Epidermal melanocyte (primary cell): ENCODE measurements at regions not wholly inside any gene's neighbourhood (a gene's known extent, or its start where the extent isn't known, plus 50 kb on each side); places are given as distances from the start of the nearest gene placed in this dataset.
"Not testable (repeated sequence)": the region's sequence is repeated elsewhere in the genome, so short reads cannot be mapped to it uniquely, and the experiment has no call there.

Experiments
- DNase-seq: peaks from one replicate; pipeline ENCODE4 v3.0.0; 2011; ENCODE audit warnings: low spot score; ENCODE audit not compliant: insufficient read length

DNA sequence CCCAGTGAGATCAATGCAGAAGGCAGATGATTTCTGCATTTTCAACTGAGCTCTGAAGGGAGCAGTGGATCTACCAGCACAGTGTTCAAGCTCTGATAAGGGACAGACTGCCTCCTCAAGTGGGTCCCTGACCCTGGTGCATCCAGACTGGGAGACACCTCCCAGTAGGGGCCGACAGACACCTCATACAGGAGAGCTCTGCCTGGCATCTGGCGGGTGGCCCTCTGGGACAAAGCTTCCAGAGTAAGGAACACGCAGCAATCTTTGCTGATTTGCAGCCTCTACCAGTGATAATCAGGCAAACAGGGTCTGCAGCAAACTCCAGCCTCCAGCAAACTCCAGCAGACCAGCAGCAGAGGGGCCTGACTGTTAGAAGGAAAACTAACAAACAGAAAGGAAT is 152.9 kb upstream of the CCDC196 start:
- not testable (repeated sequence) for DNase-seq

DNA sequence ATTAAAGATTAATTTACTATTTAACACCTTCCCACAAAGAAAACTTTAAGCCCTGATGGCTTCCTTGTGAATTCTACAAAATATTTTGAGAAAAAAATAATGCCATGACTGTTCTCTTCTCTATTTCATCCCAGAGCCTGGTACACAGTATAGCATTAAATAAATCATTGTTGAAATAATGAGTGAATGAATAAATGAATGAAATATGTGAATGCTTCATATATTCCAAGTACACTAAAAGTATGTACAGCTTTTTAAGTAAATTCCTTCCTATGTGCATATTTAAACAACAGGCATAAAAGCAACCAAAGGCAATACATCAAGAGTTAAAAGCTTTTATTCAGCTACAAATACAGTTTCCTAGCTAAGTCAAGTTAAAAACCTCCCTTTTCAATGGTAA is 144.9 kb upstream of the CCDC196 start:
- DNase-seq = no peak

DNA sequence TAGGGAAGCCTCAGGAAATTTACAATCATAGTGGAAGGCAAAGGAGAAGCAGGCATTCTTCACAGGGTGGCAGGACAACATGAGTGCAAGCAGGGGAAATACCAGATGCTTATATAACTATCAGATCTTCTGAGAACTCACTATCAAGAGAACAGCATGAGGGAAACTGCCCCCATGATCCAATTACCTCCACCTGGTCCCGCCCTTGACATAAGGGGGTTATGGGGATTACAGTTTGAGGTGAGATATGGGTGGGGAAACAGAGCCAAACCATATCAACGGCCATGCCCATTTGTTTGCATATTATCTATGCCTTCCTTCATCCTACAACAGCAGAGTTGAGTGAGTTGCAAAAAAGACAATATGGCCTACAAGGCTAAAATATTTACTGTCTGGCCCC is 140.2 kb upstream of the CCDC196 start:
- DNase-seq = no peak

DNA sequence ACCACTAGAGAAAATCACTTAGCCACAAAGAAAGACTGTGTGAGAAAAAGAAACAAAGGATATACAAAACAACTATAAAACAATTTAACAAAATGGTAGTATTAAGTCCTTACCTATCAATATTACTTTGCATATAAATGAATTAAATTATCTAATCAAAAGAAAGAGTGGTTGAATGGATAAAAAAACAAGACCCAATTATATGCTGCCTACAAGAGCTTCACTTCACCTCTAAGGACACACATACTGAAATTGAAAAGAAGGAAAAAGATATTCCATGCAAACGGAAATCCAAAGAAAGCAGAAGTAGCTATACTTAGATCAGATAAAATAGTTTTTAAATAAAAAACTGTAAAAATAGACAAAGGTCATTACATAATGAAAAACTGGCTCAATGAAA is 134.9 kb upstream of the CCDC196 start:
- no peak for DNase-seq

DNA sequence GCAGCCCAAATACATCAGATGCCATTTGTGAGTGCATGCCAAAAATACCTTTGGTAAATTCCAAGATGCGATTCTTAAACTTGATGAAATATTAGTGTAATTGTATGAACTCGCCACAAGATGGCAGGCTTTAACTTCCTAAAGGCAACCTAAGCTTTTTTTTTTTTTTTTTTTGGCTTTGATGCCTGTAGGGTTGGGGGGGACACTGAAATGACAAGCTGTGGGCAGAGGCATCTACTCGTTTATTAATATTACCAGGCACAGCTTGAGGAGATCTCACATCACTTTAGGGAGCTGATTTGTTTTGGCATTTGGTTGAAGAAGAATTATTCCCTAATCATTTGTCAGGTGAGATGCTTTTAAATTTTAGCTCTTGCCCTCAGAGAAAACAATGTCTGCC is 126.7 kb upstream of the CCDC196 start:
- DNase-seq = peak; percentile 36

DNA sequence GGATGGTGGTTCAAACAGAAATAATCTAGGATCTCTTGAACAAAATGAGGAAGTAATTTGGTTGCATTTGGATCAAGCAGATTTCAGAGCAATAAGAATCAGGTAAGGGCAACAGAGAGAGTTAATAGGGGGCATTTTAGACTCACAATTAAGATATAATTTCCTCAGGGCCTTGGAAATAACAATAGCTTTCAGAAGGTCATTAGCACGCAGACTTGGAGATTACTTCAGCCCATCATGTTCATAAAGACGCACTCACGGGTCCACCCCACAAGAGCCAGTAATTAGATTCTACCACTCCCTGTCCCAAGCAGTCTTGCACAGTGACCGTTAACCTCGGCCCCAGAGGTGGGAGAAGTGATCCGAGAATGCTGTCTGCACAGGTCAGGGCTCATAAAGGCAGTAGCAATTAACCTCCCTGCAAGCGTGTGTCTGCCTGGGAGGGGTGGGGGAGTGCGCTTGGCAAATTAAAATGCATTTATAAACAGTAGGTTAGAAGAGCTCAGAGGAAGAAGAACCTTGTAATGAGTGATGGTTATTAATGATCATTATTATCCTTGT is 125.7 kb upstream of the CCDC196 start:
- no peak for DNase-seq

DNA sequence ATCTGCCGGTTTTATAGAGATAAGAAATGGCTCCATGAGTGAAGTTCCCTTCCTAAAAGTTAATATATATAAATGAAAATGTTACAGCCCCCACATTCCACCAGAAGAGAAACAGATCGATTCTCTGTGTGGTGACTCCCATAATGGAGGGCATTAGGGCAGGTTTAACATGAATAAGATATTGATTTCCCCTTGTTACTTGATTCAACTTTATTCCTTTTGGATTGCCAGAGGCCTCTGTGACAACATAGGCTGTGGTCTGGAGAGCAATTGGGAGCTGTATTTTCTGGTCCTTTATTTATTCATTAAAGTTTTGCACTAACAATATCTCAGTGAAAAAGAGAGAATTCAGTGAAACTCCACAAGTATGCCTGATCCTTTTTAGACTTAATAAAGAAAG is 125.2 kb upstream of the CCDC196 start:
- no peak for DNase-seq

DNA sequence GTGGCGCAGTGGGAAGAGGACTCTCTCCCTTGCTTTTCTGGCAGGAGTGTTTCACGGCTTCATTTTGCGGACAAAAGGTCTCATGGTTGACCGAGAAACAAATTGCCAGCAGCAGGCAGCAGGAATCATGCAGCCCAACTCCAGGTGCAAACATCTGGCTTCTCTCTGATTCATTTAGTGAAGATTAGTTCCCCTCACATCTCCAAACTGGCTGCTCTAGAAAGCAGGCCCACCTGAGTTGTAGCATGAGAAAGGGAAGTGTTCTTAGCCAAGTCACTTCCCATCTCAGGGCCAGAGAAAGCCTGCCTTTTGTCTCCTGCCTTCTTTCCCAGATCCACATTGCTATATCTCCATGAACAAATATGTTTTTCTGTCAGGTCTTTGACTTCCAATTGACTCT is 120.8 kb upstream of the CCDC196 start:
- no peak for DNase-seq

DNA sequence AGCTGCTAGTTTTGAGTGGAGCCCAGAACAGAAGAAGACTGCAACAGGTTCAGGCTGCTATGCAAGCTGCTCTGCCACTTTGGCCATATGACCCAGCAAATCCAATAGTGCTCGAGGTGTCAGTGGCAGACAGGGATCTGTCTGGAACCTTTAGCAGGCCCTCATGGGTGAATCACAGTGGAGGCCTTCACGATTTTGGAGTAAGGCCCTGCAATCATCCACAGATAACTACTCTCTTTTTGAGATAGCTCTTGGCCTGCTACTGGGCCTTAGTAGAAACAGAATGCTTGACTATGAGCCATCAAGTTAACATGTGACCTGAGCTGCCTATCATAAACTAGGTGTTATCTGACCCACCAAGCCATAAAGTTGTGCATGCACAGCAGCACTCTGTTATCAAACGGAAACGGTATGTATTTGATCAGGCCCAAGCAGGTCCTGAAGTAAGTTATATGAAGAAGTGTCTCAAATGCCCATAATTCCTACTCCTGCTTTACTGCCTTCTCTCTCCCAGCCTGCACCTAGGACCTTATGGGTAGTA is 116.9 kb upstream of the CCDC196 start:
- no peak for DNase-seq

DNA sequence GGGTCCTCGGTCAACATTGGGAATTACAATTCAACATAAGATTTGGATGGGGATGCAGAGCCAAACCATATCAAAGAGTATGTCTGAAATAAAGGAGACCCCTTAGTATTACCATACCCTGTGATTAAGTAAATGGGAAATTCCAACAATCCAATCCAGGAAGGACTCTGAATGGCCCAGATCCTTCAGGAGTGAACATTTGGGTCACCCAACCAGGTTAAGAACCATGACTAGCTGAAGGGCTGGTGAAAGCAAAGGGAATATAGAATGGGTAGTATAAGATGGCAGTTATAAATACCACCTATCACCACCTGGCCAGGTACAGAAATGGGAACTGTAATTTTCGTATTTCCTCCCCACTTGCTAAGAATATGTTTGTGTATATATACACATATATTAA is 114.4 kb upstream of the CCDC196 start:
- DNase-seq = no peak

DNA sequence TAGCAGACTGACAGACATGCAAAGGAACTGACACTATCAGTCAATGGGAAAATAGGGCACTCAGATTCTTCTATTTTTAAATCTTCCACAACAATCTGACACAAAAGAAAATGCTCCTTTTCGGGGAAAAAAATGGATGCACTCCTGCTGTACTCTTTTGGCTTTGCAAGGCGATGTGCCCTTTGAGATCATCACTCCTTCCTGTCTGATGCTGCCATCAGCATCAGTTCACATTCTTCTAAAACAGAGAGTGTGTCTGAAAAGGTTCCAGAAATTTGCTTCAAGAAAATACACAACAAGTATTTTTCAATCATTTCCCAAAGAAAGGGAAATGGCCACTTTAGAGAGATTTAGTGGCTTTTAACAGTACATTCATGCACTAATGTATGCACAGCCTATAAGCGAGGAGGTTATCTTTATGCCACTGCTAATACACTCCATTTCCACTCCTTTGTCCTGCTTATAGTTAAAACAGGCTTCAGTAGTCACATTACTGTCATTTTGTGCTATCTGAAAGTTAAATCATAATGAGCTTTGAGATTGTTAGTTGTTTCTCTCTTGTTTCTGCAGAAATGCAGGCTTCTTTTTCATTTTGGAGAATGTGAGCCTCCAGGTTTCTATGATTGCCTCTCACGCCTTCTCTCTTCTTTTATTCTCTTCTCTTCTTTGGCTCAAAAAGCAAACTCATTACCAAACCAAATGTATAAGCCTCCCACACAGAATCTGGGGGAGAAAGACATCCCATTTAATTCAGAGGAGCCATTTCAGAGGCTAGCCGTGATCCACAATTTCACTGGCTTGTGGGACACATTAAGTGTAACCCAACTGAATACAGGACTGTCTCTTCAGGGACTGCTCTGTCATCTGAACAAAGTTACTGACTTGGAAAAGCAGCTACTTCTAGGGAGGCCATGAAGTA is 110.9 kb upstream of the CCDC196 start:
- no peak for DNase-seq

DNA sequence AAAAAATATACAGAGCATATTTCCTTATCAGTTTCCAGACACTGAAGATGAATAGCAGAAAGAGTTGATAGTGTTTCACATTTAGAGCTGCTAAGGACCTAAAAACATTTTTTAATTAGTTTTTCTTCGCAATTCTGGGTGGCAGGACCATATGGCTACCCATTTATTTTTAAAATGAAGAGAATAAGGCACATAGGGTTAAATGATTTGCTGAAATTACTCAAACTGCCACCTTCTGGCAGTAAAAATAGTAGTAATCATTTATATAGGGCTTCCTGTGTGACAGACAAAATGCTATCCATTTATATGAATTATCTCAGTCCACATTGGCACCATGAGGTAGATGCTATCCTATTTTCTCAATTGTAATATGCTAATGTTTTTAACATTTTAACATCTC is 108.6 kb upstream of the CCDC196 start:
- no peak for DNase-seq

DNA sequence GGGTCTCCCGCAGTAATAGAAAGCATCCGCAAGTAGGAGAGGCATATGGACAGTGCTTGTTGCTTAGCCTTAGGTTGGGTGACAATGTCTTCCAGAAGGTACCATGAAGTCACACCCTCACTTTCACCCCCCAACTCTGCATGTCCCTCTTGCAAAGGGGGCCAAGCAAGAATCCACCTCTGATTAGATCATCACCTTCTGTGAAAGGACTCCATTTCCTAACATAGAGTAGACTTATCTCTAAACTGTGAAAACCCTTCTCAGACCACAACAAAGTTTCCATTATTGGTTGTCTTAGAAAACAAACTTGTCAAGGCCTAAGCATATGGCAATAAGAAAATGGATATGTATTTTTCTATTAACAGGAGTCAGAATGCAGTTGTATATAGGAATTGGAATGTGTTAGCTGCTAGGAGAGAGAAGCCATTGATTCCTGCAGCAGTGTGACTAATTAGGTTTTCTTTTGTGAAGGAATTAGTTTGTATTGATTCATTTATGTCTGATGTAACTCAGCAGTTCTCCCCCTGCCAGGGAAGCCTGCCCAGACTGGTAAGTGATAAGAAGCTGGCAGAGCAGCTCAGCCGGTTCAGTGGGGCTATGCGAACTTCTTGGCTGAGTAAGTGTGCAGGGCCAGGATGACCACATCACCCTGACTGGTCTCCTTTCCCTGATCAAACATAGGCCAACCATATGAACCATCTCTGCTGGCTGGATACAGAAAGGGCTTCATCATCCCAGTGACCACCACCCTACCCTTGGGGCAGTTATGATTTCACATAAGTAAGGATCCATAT is 107.3 kb upstream of the CCDC196 start:
- DNase-seq = no peak

DNA sequence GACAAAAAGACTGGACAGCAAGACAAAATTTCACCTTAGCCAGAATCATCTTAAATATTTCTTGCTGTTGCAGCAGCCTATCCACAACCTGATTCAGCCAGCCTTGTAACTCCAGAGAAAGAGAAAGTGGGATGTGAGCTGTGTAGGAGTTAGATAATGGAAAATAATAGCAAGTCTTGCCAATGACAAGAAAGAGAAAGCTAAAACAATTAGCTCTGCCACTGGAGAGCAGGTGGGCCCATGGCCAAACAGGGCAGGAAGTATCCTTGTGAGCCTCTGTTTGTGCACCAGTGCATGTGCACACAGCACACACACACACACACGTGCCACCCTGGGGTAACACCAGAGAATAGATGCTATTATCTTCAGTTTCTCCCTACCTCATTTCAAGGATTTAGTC is 106.0 kb upstream of the CCDC196 start:
- no peak for DNase-seq

DNA sequence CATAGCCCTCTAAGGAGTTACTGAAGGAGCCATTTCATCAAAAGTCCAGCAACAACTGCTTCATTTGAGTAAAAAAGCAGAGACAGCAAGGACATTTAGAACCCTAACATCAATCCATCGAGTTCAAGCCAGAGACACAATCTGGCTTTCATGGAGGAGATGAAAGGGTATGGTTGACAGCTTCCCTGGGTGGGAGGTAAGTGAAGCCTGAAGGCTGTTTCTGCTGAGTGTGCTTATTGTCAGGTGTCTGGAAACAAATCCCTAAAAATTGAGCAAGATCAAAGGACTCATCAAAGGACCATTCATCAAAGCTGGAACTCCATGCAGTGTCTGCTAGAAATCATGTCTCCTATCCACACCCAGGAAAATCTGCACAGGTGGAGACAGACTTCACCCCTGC is 104.4 kb upstream of the CCDC196 start:
- no peak for DNase-seq

DNA sequence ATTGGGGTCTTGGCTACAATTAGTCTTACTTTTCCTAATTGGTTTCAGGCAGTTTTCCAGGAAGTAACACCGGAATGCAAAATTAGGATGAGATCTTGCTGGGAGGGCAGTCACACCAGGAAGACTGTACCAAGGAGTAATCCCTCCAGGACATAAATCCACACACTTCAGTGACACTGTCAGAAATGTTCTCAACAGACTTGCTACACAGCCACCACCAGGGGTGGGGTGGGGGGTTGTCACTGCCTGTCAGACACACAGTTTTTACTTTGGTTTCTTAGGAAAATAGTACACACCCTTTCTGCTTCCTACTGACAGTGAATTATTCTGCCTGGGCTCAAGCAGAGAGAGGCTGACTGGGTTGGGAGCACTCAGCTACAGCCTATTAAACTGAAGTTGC is 102.9 kb upstream of the CCDC196 start:
- no peak for DNase-seq

DNA sequence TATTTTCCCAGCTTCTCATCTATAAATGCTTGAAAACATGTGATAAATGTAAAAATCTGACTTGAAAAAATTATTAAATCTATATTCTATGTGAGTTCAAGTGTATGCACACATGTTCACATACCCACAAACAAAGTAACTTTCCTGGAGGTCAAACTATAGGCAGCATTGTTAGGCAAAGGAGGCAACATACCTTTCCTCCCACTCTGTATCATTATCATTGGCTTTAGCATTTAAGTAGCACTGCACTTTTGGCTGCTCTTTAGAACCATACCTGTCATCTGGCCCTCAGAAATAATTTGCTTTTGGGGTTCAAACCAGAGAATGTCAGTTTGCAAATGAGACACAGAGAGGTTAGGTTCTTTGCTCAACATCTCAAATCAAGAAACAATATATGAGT is 102.4 kb upstream of the CCDC196 start:
- DNase-seq = no peak

DNA sequence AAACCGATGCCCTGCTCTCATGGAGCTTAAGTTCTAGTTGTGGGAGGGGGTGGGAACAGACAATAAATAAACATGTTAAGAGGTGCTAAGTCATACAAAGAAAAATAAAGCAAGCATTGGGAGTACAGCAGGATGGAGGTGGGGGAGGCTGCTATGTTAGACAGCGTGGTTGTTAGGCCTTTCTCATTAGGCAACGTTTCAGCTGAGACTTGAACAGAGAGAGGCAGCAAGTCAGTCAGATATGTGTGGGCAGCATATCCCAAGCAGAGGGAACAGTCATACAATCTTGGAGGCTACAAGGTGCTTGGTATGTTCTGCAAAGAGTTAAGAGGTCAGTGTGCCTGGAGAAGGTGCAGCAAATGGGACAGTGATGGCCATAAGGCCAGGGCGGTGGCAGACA is 97.7 kb upstream of the CCDC196 start:
- no peak for DNase-seq

DNA sequence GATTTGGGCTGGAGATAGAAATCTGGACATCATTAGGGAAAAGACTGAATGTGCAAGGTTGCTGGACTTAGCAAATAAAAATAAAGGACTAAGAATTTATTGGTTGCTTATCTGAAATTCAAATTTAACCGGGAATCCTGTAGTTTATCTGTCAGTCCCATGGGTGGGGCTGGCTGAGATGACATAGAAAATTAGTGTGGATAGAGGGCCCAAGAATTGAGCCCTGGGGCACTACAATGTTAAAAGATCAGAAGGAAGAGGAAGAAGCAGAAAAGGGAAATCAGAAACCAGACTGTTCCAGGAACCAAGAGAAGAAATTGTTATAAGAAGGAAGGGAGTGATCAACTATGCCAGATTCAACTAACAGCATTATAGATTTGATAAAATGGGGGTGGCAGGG is 96.7 kb upstream of the CCDC196 start:
- no peak for DNase-seq

DNA sequence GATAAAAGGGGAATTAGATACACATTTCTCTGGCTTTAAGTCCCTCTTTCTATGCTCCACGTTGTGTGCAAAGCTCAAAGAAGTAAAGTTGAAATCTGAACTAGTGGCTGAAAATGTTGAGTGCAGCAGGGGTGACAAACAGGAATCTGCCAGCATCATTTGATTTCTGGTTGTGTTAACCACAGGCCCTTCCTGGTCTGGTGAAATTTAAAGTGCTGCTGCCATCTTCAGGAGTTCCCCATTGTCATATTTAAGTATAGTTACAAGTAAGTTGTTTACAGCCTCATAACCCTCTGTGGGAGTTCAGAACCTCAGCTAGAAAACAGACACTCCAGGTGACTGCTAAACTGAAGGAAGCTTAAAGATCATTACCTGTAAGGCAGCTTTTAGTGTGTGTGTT is 90.9 kb upstream of the CCDC196 start:
- DNase-seq = no peak

DNA sequence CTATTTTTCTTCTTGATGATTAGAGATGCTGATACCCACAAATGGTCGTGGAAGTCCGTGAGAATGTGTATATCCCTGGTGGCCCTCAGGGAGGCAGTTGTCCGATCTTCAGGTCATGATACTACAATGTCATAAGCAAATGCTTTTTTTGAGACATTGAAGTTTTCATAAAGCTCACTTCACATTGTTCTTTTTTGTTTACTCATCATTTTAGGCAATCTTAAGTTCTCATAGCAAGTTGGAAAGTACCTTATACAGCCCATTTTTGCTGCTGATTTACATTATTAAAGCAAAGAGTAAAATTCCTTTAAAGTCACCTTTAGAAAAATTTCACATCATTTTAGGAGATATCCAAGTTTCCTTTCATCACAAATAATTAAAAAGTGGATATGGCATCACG is 90.0 kb upstream of the CCDC196 start:
- DNase-seq = no peak

DNA sequence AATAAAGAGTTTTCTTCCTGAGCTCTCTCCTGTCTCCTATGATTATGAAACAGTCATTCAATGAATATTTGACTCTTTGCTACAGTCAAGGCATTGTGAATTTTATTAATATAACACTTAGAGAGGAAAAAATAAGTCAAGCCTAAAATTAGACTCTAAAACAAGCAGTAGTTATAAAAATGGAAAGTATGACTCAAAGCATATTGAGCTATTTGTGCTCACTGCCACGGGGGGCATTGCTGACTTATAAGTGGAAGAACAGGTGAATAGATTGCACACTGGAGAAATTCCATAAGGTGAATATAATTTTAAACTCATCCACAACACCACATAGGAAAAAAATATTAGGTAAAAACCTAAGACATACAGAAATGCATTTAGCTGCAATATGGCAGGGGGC is 87.7 kb upstream of the CCDC196 start:
- DNase-seq = no peak
